Neural crest cell (in vitro differentiated cells): ENCODE measurements at regions not wholly inside any gene's neighbourhood (a gene's known extent, or its start where the extent isn't known, plus 50 kb on each side); places are given as distances from the start of the nearest gene placed in this dataset.
A peak's percentile ranks its signal among the peaks of the same experiment; 100 is the strongest.

Experiments
- DNase-seq: peaks from one replicate; pipeline ENCODE4 v3.0.0; 2021; ENCODE audit warnings: low read depth, mixed read lengths, low spot score
- H3K27ac Mint-ChIP-seq: one replicate; pipeline ENCODE4 v1.8.0; 2021; ENCODE audit warnings: mild to moderate bottlenecking, mixed read lengths; ENCODE audit not compliant: unreplicated experiment
- H3K27me3 Mint-ChIP-seq: 2 replicates; pipeline ENCODE4 v1.8.0; 2021; ENCODE audit warnings: low read depth, mild to moderate bottlenecking, mixed read lengths
- H3K36me3 Mint-ChIP-seq: 2 replicates; pipeline ENCODE4 v1.8.0; 2021; ENCODE audit warnings: low read depth, mild to moderate bottlenecking, mixed read lengths
- H3K4me1 Mint-ChIP-seq: 2 replicates; pipeline ENCODE4 v1.8.0; 2021; ENCODE audit warnings: mixed read lengths
- H3K4me3 Mint-ChIP-seq: one replicate; pipeline ENCODE4 v1.8.0; 2021; ENCODE audit warnings: mild to moderate bottlenecking, mixed read lengths
- H3K9me3 Mint-ChIP-seq: 2 replicates; pipeline ENCODE4 v1.8.0; 2021; ENCODE audit warnings: mixed read lengths
- TF ChIP-seq, protein P1 (sequence below): fragments of 200-600 bp; sonication (generic); conservative IDR thresholded peaks from 2 replicates; pipeline ENCODE4 v1.5.0; 2021; ENCODE audit warnings: antibody characterized with exemption, mild to moderate bottlenecking

DNA sequence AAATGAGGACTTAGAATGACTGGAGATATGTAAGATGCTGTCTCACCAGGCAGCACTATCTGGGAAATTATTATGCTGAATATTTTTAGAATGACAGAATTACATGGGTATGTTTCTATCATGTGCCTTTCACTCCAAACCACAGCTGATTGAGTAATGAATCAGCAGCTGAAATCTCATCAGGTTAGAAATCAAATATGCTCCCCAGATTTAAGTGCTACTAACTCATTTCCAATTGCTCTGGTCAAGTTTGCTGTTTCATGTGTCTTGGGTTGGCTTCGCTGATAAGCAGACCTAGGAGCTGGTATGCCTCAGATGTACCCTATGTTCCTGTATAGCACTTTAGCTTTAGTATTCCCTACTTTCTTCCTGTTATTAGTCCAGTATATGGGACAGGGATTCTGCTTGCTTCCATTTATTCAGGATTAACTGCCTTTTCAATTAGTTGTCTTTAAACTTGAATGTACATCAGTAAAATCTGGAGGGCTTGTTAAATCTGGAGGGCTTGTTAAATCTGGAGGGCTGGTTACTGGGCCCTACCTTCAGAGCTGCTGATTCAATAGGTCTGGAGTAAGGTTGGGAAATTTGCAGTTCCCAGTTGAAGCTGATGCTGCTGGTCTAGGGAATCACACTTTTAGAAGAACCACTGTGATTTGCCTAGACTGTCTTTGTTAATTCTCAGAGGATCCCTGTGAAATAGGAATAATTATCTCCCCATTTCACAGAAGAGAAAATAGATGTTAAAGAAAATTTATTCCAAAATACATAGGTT, 172.9 kb downstream of the DKK1 start:
- H3K9me3 Mint-ChIP-seq: no peaks in the 10 kb centered on the region
- no peak overlapping the region for H3K4me3 Mint-ChIP-seq
- H3K27ac Mint-ChIP-seq: no peak overlapping the region
- no peak for DNase-seq
- TF ChIP-seq, protein P1, sequence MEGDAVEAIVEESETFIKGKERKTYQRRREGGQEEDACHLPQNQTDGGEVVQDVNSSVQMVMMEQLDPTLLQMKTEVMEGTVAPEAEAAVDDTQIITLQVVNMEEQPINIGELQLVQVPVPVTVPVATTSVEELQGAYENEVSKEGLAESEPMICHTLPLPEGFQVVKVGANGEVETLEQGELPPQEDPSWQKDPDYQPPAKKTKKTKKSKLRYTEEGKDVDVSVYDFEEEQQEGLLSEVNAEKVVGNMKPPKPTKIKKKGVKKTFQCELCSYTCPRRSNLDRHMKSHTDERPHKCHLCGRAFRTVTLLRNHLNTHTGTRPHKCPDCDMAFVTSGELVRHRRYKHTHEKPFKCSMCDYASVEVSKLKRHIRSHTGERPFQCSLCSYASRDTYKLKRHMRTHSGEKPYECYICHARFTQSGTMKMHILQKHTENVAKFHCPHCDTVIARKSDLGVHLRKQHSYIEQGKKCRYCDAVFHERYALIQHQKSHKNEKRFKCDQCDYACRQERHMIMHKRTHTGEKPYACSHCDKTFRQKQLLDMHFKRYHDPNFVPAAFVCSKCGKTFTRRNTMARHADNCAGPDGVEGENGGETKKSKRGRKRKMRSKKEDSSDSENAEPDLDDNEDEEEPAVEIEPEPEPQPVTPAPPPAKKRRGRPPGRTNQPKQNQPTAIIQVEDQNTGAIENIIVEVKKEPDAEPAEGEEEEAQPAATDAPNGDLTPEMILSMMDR: no peak
- no peaks in the 10 kb centered on the region for H3K36me3 Mint-ChIP-seq
- no peaks in the 10 kb centered on the region for H3K4me1 Mint-ChIP-seq
- H3K27me3 Mint-ChIP-seq: peaks cover 3% of the 10 kb centered on the region

DNA sequence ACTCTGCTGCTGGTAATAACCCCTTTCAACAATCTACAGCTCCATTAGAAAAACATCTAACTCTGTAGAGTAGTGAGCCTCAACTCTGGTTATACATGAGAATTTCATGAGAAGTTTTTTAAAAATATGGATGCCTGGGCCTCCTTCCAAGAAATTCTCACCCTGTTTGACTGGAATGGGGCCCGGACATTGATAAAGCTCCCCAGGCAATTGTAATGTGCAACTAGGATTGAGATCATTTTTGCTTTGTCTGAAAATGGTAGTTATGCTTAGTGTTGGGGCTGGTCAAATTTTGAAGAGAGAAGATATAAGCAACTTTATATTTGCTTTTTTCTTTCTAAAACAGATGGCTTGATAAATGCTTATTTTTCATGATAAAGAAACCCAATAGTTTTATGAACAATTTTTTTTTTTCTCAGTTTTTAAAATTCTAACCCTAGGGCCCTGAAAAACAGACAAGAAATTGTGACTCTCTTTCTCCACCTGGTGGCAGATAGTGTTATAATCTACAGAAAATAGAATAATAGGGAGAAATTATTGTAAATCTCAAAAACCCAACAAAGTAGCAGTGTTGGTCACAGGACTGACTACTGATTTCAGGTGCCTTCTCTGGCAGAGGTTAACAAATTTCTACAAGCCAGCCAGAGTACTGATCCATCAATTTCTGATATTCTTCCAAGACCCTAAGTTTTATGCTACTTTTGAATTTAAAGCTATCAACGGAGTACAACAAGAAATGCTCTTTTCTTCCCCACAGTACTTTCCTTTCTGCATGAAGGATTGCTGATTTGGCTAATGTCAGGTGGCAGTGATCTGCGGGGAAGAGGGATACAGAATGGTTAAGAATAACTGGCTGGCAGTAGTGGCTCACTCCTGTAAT, 174.8 kb downstream of the DKK1 start:
- no peak overlapping the region for H3K4me3 Mint-ChIP-seq
- H3K36me3 Mint-ChIP-seq: no peaks in the 10 kb centered on the region
- H3K9me3 Mint-ChIP-seq: no peaks in the 10 kb centered on the region
- DNase-seq: no peak
- peaks cover 3% of the 10 kb centered on the region for H3K27me3 Mint-ChIP-seq
- no peak overlapping the region for H3K27ac Mint-ChIP-seq
- TF ChIP-seq, protein P1: peak; percentile 83
- H3K4me1 Mint-ChIP-seq: no peaks in the 10 kb centered on the region

DNA sequence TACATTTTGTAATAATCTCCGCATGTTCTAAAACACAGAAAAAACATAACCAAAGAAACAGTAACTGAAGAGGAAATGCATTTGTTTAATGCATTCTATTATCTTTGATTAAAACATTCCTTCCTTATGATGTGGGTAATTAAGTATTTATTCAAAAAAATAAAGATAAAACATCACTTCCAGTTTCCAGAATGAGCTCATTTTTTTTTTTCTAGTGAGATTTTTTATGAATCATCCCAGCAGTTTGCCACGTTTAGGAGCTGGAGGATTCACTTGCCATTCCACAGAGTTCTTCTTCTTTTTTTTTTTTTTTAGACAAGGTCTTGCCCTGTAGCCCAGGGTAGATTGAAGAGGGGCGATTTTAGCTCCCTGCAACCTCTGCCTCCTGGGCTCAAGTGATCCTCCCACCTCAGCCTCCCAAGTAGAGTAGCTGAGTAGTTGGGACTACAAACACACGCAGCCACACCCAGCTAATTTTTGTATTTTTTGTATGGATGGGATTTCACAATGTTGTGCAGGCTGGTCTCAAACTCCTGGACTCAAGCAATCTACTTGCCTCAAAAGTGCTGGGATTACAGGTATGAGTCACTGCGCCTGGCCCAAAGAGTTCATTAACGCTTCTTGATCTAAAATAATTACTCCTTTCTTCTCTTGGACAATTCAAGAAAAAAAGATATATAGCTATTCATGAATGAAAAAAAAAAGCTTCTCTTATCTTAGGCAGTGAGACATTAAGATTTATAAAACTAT, 177.3 kb downstream of the DKK1 start:
- no peak for DNase-seq
- Mint-ChIP-seq H3K4me3 (no peak overlapping the region), H3K36me3 (no peaks in the 10 kb centered on the region), H3K27me3 (peaks cover 2% of the 10 kb centered on the region), H3K27ac (no peak overlapping the region), H3K9me3 (peaks cover 3% of the 10 kb centered on the region), H3K4me1 (no peaks in the 10 kb centered on the region)
- TF ChIP-seq, protein P1: no peak

DNA sequence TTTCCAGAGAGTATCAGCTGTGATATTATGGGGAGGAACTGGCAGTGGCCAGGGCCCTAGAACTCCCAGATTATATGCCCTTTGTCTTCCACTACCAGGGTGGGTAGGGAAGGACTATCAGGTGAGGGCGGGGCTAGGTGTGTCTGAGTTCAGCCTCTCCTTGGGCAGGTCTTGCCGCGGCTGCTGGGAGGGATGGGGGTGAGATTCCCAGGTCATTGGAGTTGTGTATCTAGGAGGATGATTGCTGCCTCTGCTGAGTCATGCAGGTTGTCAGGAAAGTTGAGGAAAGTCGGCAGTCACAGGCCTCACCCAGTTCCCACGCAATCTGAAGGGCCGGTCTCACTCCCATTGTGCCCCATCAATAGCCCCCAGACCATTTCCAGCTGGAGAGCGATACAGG, 185.2 kb downstream of the DKK1 start:
- Mint-ChIP-seq H3K4me3 (no peak overlapping the region), H3K27ac (no peak overlapping the region), H3K4me1 (no peaks in the 10 kb centered on the region), H3K9me3 (peaks cover 18% of the 10 kb centered on the region), H3K36me3 (peaks cover 2% of the 10 kb centered on the region), H3K27me3 (no peaks in the 10 kb centered on the region)
- no peak for DNase-seq
- TF ChIP-seq, protein P1: no peak

- Mint-ChIP-seq H3K27me3 (no peaks in the 10 kb centered on the region), H3K36me3 (peaks cover 2% of the 10 kb centered on the region), H3K9me3 (peaks cover 20% of the 10 kb centered on the region), H3K4me3 (no peak overlapping the region), H3K4me1 (no peaks in the 10 kb centered on the region), H3K27ac (no peak overlapping the region)
- TF ChIP-seq, protein P1: no peak
- no peak for DNase-seq
Measured at GRCh38 chr10:52500476-52500875, 186.4 kb downstream of the DKK1 start.
